ENCODE measurements at regions not wholly inside any gene's neighbourhood (a gene's known extent, or its start where the extent isn't known, plus 50 kb on each side); places are given as distances from the start of the nearest gene placed in this dataset.

DNA sequence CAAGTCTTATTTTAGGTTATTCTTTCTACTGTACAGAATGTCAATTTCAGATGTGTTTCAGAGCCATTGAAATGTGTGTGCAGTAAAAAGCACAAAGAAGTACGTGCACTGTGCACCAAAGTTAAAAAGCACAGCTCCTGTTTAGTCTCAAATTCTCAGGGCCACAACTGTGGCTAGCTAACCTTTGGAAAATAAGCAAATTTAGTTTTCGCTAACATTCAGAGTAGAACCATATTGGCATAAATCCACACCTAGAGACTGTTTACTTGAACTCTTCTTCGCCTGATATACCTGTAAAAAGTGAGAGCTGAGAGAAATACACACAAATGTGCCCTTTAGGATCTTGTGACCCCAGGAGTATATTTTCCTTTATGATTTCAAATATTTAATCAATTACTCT is 353.9 kb downstream of the TFEC start:
- TF ChIP-seq POLR2AphosphoS5 (IDR thresholded peaks at IDR 0.05; ENCODE audit: low read depth) (no peak), GABPA (IDR thresholded peaks at IDR 0.05; ENCODE audit: low read depth) (no peak), CTCF (IDR thresholded peaks at IDR 0.05; ENCODE audit: insufficient read depth, low read length) (no peak), SPI1 (IDR thresholded peaks at IDR 0.05; ENCODE audit: borderline replicate concordance, low read depth) (no peak)
- TF ChIP-seq, protein P1, sequence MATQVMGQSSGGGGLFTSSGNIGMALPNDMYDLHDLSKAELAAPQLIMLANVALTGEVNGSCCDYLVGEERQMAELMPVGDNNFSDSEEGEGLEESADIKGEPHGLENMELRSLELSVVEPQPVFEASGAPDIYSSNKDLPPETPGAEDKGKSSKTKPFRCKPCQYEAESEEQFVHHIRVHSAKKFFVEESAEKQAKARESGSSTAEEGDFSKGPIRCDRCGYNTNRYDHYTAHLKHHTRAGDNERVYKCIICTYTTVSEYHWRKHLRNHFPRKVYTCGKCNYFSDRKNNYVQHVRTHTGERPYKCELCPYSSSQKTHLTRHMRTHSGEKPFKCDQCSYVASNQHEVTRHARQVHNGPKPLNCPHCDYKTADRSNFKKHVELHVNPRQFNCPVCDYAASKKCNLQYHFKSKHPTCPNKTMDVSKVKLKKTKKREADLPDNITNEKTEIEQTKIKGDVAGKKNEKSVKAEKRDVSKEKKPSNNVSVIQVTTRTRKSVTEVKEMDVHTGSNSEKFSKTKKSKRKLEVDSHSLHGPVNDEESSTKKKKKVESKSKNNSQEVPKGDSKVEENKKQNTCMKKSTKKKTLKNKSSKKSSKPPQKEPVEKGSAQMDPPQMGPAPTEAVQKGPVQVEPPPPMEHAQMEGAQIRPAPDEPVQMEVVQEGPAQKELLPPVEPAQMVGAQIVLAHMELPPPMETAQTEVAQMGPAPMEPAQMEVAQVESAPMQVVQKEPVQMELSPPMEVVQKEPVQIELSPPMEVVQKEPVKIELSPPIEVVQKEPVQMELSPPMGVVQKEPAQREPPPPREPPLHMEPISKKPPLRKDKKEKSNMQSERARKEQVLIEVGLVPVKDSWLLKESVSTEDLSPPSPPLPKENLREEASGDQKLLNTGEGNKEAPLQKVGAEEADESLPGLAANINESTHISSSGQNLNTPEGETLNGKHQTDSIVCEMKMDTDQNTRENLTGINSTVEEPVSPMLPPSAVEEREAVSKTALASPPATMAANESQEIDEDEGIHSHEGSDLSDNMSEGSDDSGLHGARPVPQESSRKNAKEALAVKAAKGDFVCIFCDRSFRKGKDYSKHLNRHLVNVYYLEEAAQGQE (IDR thresholded peaks at IDR 0.05; ENCODE audit: insufficient replicate concordance, low read depth), result no peak

GRCh38 chr7:115676080-115676479 is 354.5 kb downstream of the TFEC start:
- Histone ChIP-seq H3K27ac (replicated peaks) (no peak overlapping the region), H3K27me3 (ENCODE audit: insufficient read depth, poor library complexity, severe bottlenecking) (no peaks in the 10 kb centered on the region), H3K4me3 (replicated peaks; ENCODE audit: insufficient read depth, low read length) (no peak overlapping the region)
- no peak for DNase-seq (ENCODE audit: low read depth in 1 of 2, low spot score in 1 of 2)
- TF ChIP-seq, protein P1 (IDR thresholded peaks at IDR 0.05; ENCODE audit: insufficient replicate concordance, low read depth), result no peak
- TF ChIP-seq POLR2AphosphoS5 (IDR thresholded peaks at IDR 0.05; ENCODE audit: low read depth) (no peak), SPI1 (IDR thresholded peaks at IDR 0.05; ENCODE audit: borderline replicate concordance, low read depth) (no peak)

More for the DNA sequence above, 353.9 kb downstream of the TFEC start:
- no peak for DNase-seq (ENCODE audit: low read depth in 1 of 2, low spot score in 1 of 2)
- H3K27ac ChIP-seq (replicated peaks), result no peak overlapping the region
- H3K4me3 ChIP-seq (replicated peaks; ENCODE audit: insufficient read depth, low read length), result no peak overlapping the region
- no peaks in the 10 kb centered on the region for H3K27me3 ChIP-seq (ENCODE audit: insufficient read depth, poor library complexity, severe bottlenecking)

DNA sequence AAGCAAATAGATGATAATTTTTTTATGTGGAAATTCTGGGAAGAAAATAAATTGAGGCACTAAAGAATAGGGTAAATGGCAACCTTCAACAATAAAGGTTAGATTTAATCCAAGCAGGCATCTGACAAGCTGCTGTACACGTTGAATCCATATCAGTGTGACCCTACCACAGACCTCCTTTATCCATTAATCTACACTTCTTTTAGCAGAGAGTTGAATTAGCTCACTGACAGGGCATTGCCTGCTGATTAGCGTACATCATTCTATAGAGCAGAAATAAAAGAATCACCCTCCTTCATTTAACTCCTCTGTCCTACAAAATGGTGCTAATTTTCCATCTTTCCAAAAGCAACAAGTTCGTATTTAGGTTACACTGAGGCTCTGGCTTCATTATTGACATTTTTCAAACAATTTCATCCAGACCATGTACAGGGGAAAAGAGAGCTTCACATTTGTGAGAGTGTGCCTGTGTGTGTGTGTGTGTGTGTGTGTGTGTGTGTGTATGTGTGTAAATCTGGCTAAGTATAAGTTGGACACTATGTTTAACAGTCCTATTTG is 356.0 kb downstream of the TFEC start:
- DNase-seq (ENCODE audit: low read depth in 1 of 2, low spot score in 1 of 2), result no peak
- Histone ChIP-seq H3K27ac (replicated peaks) (no peak overlapping the region), H3K4me3 (replicated peaks; ENCODE audit: insufficient read depth, low read length) (no peak overlapping the region), H3K27me3 (ENCODE audit: insufficient read depth, poor library complexity, severe bottlenecking) (no peaks in the 10 kb centered on the region)
- TF ChIP-seq, protein P1 (IDR thresholded peaks at IDR 0.05; ENCODE audit: insufficient replicate concordance, low read depth), result no peak
- no peak for TF ChIP-seq POLR2AphosphoS5 (IDR thresholded peaks at IDR 0.05; ENCODE audit: low read depth)
- TF ChIP-seq GABPA (IDR thresholded peaks at IDR 0.05; ENCODE audit: low read depth), result no peak
- TF ChIP-seq CTCF (IDR thresholded peaks at IDR 0.05; ENCODE audit: insufficient read depth, low read length), result no peak
- TF ChIP-seq SPI1 (IDR thresholded peaks at IDR 0.05; ENCODE audit: borderline replicate concordance, low read depth), result no peak

Data from HL-60 (cell line).